ENCODE measurements at regions not wholly inside any gene's neighbourhood (a gene's known extent, or its start where the extent isn't known, plus 50 kb on each side); places are given as distances from the start of the nearest gene placed in this dataset.
"Not testable (repeated sequence)": the region's sequence is repeated elsewhere in the genome, so short reads cannot be mapped to it uniquely, and the experiment has no call there.

DNA sequence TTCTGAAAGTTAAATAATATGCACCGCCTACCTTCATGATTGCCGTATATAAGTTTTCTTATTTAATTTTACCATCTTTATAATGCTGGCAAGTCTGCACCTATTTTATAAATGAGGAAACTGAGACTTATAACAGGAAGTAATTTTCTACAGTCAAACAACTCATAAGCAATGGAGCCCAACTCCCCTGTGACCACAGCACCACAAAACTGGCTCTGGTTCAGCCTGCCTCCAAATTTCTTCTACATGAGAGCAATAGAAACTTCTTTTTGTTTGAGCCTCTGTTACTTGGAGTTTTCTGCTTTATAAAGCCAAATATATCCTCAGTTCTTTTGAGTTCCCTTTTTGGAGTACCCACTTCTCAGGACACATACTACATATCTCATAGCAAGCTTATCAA is 131.1 kb upstream of the HSF2 start:
- DNase-seq (no peak), FAIRE-seq (no peak)
- Histone ChIP-seq H3K9me3 (ENCODE audit: control insufficient read depth in 2 of 2, insufficient read depth in 1 of 2, low read depth in 1 of 2, low read length in 1 of 2) (no peaks in the 10 kb centered on the region), H3K4me3 (ENCODE audit: low read depth in 1 of 3, low read length in 3 of 3) (no peak overlapping the region), H3K4me1 (ENCODE audit: control insufficient read depth in 3 of 3, insufficient read depth in 2 of 3, low read depth in 1 of 3, low read length in 2 of 3) (no peaks in the 10 kb centered on the region), H3K27ac (ENCODE audit: low read depth in 1 of 3, low read length in 2 of 3) (no peak overlapping the region), H3K27me3 (ENCODE audit: control insufficient read depth in 3 of 3, insufficient read depth in 3 of 3, low read length in 3 of 3) (no peaks in the 10 kb centered on the region), H3K36me3 (ENCODE audit: control insufficient read depth in 3 of 3, insufficient read depth in 2 of 3, low read depth in 1 of 3, low read length in 3 of 3) (no peaks in the 10 kb centered on the region)
- WGBS, 3 donors: 91 to 93% (median 93%) methylated on average over 2 of the region's 2 CpGs

GRCh38 chr6:122276637-122277036 is 122.8 kb upstream of the HSF2 start:
- DNase-seq (no peak), FAIRE-seq (no peak)
- H3K4me3 ChIP-seq (ENCODE audit: low read depth in 1 of 3, low read length in 3 of 3): no peak overlapping the region
- no peaks in the 10 kb centered on the region for H3K4me1 ChIP-seq (ENCODE audit: control insufficient read depth in 3 of 3, insufficient read depth in 2 of 3, low read depth in 1 of 3, low read length in 2 of 3)
- H3K36me3 ChIP-seq (ENCODE audit: control insufficient read depth in 3 of 3, insufficient read depth in 2 of 3, low read depth in 1 of 3, low read length in 3 of 3): no peaks in the 10 kb centered on the region
- no peaks in the 10 kb centered on the region for H3K9me3 ChIP-seq (ENCODE audit: control insufficient read depth in 2 of 2, insufficient read depth in 1 of 2, low read depth in 1 of 2, low read length in 1 of 2)
- H3K27me3 ChIP-seq (ENCODE audit: control insufficient read depth in 3 of 3, insufficient read depth in 3 of 3, low read length in 3 of 3): no peaks in the 10 kb centered on the region
- WGBS, 3 donors: 49 to 72% (median 66%) methylated on average over 1 of the region's 1 CpG
- H3K27ac ChIP-seq (ENCODE audit: low read depth in 1 of 3, low read length in 2 of 3): no peak overlapping the region

- WGBS, 3 donors: 89 to 90% (median 90%) methylated on average over 46 to 52 of the region's 52 CpGs
- not testable (repeated sequence) for H3K27me3 ChIP-seq (ENCODE audit: control insufficient read depth in 3 of 3, insufficient read depth in 3 of 3, low read length in 3 of 3); H3K4me3 ChIP-seq (ENCODE audit: low read depth in 1 of 3, low read length in 3 of 3); H3K9me3 ChIP-seq (ENCODE audit: control insufficient read depth in 2 of 2, insufficient read depth in 1 of 2, low read depth in 1 of 2, low read length in 1 of 2); FAIRE-seq; H3K4me1 ChIP-seq (ENCODE audit: control insufficient read depth in 3 of 3, insufficient read depth in 2 of 3, low read depth in 1 of 3, low read length in 2 of 3); H3K36me3 ChIP-seq (ENCODE audit: control insufficient read depth in 3 of 3, insufficient read depth in 2 of 3, low read depth in 1 of 3, low read length in 3 of 3); H3K27ac ChIP-seq (ENCODE audit: low read depth in 1 of 3, low read length in 2 of 3)
- DNase-seq: peak in 1 of 2 donors; percentile 2
These were observed 119.1 kb upstream of the HSF2 start for GRCh38 chr6:122280105-122281021.

DNA sequence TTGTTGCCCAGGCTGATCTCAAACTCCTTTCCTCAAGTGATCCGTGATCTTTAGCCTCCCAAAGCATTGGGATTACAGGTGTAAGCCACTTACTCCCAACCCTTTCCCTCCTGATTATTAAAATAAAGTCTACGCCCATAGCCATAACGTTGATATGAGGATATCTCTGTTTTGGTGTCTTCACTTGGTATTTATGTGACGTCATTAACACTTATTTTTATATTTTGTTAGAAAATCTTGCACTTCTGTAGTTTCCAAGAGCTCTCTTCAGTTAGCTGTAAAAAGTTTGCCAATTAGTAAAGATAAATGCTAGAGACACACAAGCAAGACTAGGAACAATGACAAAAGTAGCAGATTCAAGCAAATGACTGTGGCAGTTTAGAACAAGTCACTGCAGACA is 115.6 kb upstream of the HSF2 start:
- FAIRE-seq (no peak), DNase-seq (no peak)
- Histone ChIP-seq H3K4me1 (ENCODE audit: control insufficient read depth in 3 of 3, insufficient read depth in 2 of 3, low read depth in 1 of 3, low read length in 2 of 3) (no peaks in the 10 kb centered on the region), H3K27me3 (ENCODE audit: control insufficient read depth in 3 of 3, insufficient read depth in 3 of 3, low read length in 3 of 3) (no peaks in the 10 kb centered on the region), H3K36me3 (ENCODE audit: control insufficient read depth in 3 of 3, insufficient read depth in 2 of 3, low read depth in 1 of 3, low read length in 3 of 3) (no peaks in the 10 kb centered on the region), H3K4me3 (ENCODE audit: low read depth in 1 of 3, low read length in 3 of 3) (no peak overlapping the region), H3K9me3 (ENCODE audit: control insufficient read depth in 2 of 2, insufficient read depth in 1 of 2, low read depth in 1 of 2, low read length in 1 of 2) (no peaks in the 10 kb centered on the region), H3K27ac (ENCODE audit: low read depth in 1 of 3, low read length in 2 of 3) (no peak overlapping the region)
- 75 to 85% (median 84%) methylated on average over 4 of the region's 4 CpGs for WGBS, 3 donors

GRCh38 chr6:122284848-122285247 is 114.6 kb upstream of the HSF2 start:
- H3K36me3 ChIP-seq (ENCODE audit: control insufficient read depth in 3 of 3, insufficient read depth in 2 of 3, low read depth in 1 of 3, low read length in 3 of 3): no peaks in the 10 kb centered on the region
- no peak overlapping the region for H3K4me3 ChIP-seq (ENCODE audit: low read depth in 1 of 3, low read length in 3 of 3)
- FAIRE-seq (no peak), DNase-seq (no peak)
- 76 to 88% (median 86%) methylated on average over 1 of the region's 1 CpG for WGBS, 3 donors
- H3K27ac ChIP-seq (ENCODE audit: low read depth in 1 of 3, low read length in 2 of 3): no peak overlapping the region
- H3K4me1 ChIP-seq (ENCODE audit: control insufficient read depth in 3 of 3, insufficient read depth in 2 of 3, low read depth in 1 of 3, low read length in 2 of 3): no peaks in the 10 kb centered on the region
- no peaks in the 10 kb centered on the region for H3K9me3 ChIP-seq (ENCODE audit: control insufficient read depth in 2 of 2, insufficient read depth in 1 of 2, low read depth in 1 of 2, low read length in 1 of 2)
- H3K27me3 ChIP-seq (ENCODE audit: control insufficient read depth in 3 of 3, insufficient read depth in 3 of 3, low read length in 3 of 3): no peaks in the 10 kb centered on the region

GRCh38 chr6:122285292-122285913 is 114.0 kb upstream of the HSF2 start:
- 67 to 78% (median 75%) methylated on average over 4 of the region's 4 CpGs for WGBS, 3 donors
- Histone ChIP-seq H3K4me3 (ENCODE audit: low read depth in 1 of 3, low read length in 3 of 3) (no peak overlapping the region), H3K36me3 (ENCODE audit: control insufficient read depth in 3 of 3, insufficient read depth in 2 of 3, low read depth in 1 of 3, low read length in 3 of 3) (no peaks in the 10 kb centered on the region), H3K9me3 (ENCODE audit: control insufficient read depth in 2 of 2, insufficient read depth in 1 of 2, low read depth in 1 of 2, low read length in 1 of 2) (no peaks in the 10 kb centered on the region), H3K4me1 (ENCODE audit: control insufficient read depth in 3 of 3, insufficient read depth in 2 of 3, low read depth in 1 of 3, low read length in 2 of 3) (no peaks in the 10 kb centered on the region), H3K27ac (ENCODE audit: low read depth in 1 of 3, low read length in 2 of 3) (no peak overlapping the region), H3K27me3 (ENCODE audit: control insufficient read depth in 3 of 3, insufficient read depth in 3 of 3, low read length in 3 of 3) (no peaks in the 10 kb centered on the region)
- no peak for FAIRE-seq
- no peak for DNase-seq

GRCh38 chr6:122286512-122286911 is 112.9 kb upstream of the HSF2 start:
- FAIRE-seq (no peak), DNase-seq (no peak)
- H3K9me3 ChIP-seq (ENCODE audit: control insufficient read depth in 2 of 2, insufficient read depth in 1 of 2, low read depth in 1 of 2, low read length in 1 of 2): no peaks in the 10 kb centered on the region
- H3K27ac ChIP-seq (ENCODE audit: low read depth in 1 of 3, low read length in 2 of 3): no peak overlapping the region
- H3K4me1 ChIP-seq (ENCODE audit: control insufficient read depth in 3 of 3, insufficient read depth in 2 of 3, low read depth in 1 of 3, low read length in 2 of 3): no peaks in the 10 kb centered on the region
- no peaks in the 10 kb centered on the region for H3K27me3 ChIP-seq (ENCODE audit: control insufficient read depth in 3 of 3, insufficient read depth in 3 of 3, low read length in 3 of 3)
- no peaks in the 10 kb centered on the region for H3K36me3 ChIP-seq (ENCODE audit: control insufficient read depth in 3 of 3, insufficient read depth in 2 of 3, low read depth in 1 of 3, low read length in 3 of 3)
- no peak overlapping the region for H3K4me3 ChIP-seq (ENCODE audit: low read depth in 1 of 3, low read length in 3 of 3)

DNA sequence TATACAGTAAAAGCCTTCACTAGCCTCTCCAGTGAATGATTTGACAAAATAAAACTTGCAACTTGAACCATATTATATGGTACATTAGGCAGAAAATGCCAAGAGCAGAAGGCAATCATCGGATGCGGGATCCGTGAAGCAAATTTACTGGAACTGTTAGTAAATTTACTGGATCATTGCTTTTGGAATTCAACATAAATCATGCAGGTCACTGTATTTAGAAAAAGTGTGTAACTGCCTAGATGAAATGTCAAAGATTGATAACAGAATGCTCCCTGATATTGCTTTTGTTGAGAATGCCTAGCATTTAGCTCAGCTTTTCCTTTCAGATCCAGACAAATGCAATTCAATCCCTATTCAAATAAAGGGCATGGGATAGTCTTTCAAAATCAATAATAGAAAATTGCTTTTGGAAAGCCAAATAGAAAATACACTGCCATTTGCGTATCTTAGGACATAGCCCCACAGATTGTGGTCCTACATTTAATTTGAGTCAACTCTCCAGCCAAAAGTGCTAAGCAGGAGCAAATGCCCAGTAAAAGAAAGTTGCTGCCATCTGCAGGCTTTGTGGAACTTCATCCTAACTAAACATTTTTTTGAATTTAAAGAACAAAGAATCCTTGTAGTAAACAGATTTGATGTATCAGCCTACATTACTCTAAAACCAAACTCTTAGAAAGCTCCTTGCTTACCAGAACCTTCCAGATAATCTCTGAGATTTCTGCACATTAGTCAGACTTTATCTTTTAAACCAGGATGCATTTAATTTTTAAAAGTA is 109.5 kb upstream of the HSF2 start:
- Histone ChIP-seq H3K4me1 (ENCODE audit: control insufficient read depth in 3 of 3, insufficient read depth in 2 of 3, low read depth in 1 of 3, low read length in 2 of 3) (no peaks in the 10 kb centered on the region), H3K9me3 (ENCODE audit: control insufficient read depth in 2 of 2, insufficient read depth in 1 of 2, low read depth in 1 of 2, low read length in 1 of 2) (no peaks in the 10 kb centered on the region), H3K4me3 (ENCODE audit: low read depth in 1 of 3, low read length in 3 of 3) (no peak overlapping the region), H3K36me3 (ENCODE audit: control insufficient read depth in 3 of 3, insufficient read depth in 2 of 3, low read depth in 1 of 3, low read length in 3 of 3) (no peaks in the 10 kb centered on the region), H3K27me3 (ENCODE audit: control insufficient read depth in 3 of 3, insufficient read depth in 3 of 3, low read length in 3 of 3) (no peaks in the 10 kb centered on the region), H3K27ac (ENCODE audit: low read depth in 1 of 3, low read length in 2 of 3) (no peak overlapping the region)
- 89 to 93% (median 92%) methylated on average over 4 of the region's 4 CpGs for WGBS, 3 donors
- FAIRE-seq (no peak), DNase-seq (no peak)

All from small intestine (tissue), 7 donors.